Urinary bladder (tissue), 4 donors: ENCODE measurements at regions not wholly inside any gene's neighbourhood (a gene's known extent, or its start where the extent isn't known, plus 50 kb on each side); places are given as distances from the start of the nearest gene placed in this dataset. TPM values are rescaled to one million over a fixed set of nuclear protein-coding genes. Genes with fewer than 3 reads are reported as not detected.

Source experiments
- DNase-seq: peaks from one replicate; pipeline ENCODE4 v3.0.0-alpha.2; 2015; ENCODE audit errors: extremely low spot score
- H3K27ac ChIP-seq: one replicate; pipeline ENCODE4 v1.5.1; 2013; ENCODE audit warnings: low read depth, mild to moderate bottlenecking, moderate library complexity
- H3K36me3 ChIP-seq: one replicate; pipeline ENCODE4 v1.6.1; 2013; ENCODE audit warnings: mild to moderate bottlenecking, moderate library complexity; ENCODE audit not compliant: insufficient read depth
- H3K4me1 ChIP-seq: one replicate; pipeline ENCODE4 v1.6.1; 2013; ENCODE audit warnings: mild to moderate bottlenecking, moderate library complexity; ENCODE audit not compliant: insufficient read depth
- H3K4me3 ChIP-seq: one replicate; pipeline ENCODE4 v1.5.1; 2013; ENCODE audit warnings: low read depth, low read length
- WGBS: extraction: QIAGEN DNeasy Blood & Tissue Kit; methylation state at CpG from one replicate; pipeline ENCODE4 v1.1.7; 2013; 5-methylcytosine and 5-hydroxymethylcytosine counted together
- small RNA-seq: library from RNA; depleted of rRNA; stranded (forward); fragments of <200 nt; gene quantifications from one replicate; pipeline ENCODE3, GENCODE V24; 2014
- donor health status: healthy with polysubstance abuse.
- donor health status: healthy.

DNA sequence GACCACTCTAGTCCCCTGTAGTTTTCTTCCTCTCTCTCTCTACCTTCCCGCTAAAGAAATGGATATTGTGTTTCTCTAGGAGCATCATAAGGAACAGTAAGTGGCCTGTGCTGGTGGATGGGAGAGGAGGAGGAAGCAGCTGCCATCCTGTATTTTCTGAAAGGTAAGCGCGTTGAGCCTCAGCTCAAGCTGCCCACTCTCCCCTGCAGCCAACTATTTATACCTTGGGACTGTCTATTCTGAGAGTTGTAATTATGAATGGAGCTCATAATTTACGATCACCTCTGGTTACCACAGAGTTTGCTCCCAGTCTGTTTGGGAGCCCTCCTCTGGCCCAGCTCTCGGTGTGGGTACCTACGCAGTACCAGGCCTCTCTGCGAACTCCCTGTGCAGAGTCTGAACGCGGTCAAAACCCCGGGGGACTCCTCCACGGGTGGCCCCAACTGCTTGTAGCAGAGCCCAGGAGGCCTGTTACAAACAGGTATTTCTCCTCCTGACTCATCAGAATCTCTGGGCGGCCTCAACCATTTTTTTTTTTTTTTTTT, 285.4 kb downstream of the SMOC2 start:
- WGBS = 95% methylated on average over 12 of the region's 12 CpGs
- H3K4me3 ChIP-seq = no peak overlapping the region
- DNase-seq = no peak
- no peaks in the 10 kb centered on the region for H3K4me1 ChIP-seq
- H3K27ac ChIP-seq = no peak overlapping the region
- no peaks in the 10 kb centered on the region for H3K36me3 ChIP-seq

DNA sequence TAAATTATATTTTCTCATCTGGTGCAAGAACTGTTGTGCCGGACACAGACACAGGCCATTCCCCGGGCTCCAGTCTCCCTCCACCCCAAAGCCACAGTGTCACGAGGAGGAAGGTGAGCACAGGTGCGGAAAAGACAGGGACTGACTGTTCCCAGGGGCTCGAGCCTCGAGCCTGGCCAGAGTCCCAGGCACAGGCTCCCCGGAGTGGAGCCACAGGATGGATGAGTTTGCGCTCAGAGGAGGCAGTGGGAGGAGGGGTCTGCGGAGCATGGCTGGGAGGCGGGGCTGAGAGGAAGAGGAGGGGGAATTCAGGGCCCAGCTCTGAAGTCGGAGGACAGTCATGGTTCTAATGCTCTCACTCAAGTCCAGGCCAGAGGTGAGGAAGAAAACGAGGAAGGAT, 284.8 kb downstream of the SMOC2 start:
- H3K4me3 ChIP-seq = no peak overlapping the region
- no peak for DNase-seq
- H3K27ac ChIP-seq = no peak overlapping the region
- H3K4me1 ChIP-seq = no peaks in the 10 kb centered on the region
- H3K36me3 ChIP-seq = no peaks in the 10 kb centered on the region
- 71% methylated on average over 12 of the region's 12 CpGs for WGBS

DNA sequence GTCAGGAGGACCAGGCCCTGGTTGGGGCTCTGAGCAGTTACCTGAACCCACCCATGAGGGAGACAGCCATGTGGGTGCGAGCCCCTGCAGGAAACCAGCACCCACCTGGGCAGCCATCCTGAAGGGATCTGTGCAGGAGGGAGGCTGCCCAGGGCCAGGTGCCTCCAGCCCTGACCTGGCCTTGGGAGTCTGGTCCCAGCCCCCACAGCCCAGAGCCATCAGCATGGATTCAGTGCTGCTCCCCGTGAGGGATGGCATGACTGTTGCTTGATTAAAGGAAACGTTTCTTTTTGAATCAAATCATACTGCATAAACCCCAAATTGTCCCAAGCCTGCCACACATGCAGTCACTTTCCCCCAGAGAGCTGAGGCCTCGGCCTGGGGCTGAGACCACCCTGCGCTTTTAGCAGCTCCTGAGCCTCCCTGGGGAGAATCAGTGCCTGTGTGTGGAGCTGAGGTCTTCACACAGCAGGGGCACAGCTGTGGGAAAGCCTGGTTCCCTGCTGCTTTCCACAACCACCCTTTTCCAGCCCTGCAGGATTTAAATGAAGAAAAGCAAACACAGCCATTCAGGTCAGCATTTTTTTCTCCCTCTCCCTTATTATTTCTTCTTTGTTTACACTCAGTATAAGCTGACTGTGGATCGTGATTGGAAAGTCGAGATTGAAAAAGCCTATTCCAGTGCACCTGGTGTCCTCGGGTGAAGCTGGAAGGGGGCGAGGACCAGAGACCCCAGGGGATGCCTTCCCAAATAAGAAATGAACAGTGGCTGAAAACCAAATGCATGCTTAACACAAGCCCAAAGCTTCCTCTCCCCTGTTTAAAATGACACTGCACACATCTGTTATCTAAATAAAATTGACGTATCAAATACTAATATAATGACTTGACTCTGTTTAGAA, 283.9 kb downstream of the SMOC2 start:
- no peak overlapping the region for H3K4me3 ChIP-seq
- no peaks in the 10 kb centered on the region for H3K36me3 ChIP-seq
- WGBS = 78% methylated on average over 10 of the region's 10 CpGs
- DNase-seq = no peak
- no peaks in the 10 kb centered on the region for H3K4me1 ChIP-seq
- H3K27ac ChIP-seq = no peak overlapping the region

DNA sequence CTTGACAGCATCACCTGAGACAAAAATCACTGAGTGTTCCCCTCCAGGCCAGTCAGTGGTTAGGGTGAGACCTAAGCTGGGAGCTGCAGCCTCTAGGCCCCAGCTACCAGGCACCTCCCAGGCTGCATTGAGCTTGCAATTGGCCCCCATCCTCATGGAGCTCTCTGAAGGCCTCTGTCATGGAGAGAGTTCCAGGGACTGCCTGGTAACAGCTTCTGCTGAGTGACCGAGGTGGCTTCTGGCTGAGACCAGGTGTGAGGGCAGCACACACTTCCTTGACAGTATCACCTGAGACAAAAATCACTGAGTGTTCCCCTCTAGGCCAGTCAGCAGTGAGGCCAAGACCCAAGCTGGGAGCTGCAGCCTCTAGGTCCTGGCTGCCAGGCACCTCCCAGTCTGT, 283.0 kb downstream of the SMOC2 start:
- H3K4me3 ChIP-seq = no peak overlapping the region
- H3K36me3 ChIP-seq = no peaks in the 10 kb centered on the region
- 100% methylated on average over 1 of the region's 1 CpG for WGBS
- no peak overlapping the region for H3K27ac ChIP-seq
- no peaks in the 10 kb centered on the region for H3K4me1 ChIP-seq
- no peak for DNase-seq

DNA sequence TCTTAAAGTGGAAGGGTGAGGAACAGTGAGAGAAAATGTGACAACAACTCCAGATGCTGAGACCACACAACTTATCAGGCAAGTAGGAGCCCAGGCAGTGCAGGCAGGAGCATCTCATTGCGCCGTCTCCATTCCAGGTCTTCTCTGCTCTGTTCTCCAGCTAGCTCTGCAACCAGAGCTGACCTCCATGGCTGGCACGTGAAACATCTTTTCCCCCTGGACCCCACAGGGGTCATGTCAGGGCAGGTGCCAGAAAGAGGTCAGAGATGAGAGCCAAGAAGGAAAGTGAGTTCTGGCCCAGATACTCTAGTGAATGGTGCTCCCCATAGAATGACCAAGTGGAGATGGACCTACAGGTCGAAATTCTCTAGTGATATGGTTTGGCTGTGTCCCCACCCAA, 281.4 kb downstream of the SMOC2 start:
- Histone ChIP-seq H3K4me3 (no peak overlapping the region), H3K4me1 (no peaks in the 10 kb centered on the region), H3K36me3 (no peaks in the 10 kb centered on the region), H3K27ac (no peak overlapping the region)
- WGBS = 89% methylated on average over 4 of the region's 4 CpGs
- no peak for DNase-seq

DNA sequence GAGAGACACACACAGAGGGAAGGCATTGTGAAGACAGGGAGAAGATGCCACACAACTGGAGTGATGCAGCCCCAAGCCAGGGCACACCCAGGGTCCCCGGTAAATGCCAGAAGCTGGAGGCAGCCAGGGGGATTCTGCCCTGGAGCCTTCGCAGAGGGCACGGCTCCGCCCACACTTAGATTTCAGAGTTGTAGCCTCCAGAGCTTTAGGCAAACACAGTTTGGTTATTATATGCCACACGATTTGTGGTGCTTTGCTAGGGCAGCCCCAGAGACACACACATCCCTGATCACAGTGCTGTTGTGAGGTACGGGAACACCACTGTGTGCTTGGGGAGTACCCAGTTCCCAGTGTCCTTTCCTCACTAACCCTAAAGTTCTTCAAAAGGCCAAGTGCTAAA, 280.6 kb downstream of the SMOC2 start:
- no peak for DNase-seq
- Histone ChIP-seq H3K27ac (no peak overlapping the region), H3K36me3 (no peaks in the 10 kb centered on the region), H3K4me3 (no peak overlapping the region), H3K4me1 (no peaks in the 10 kb centered on the region)
- WGBS = 76% methylated on average over 6 of the region's 6 CpGs

DNA sequence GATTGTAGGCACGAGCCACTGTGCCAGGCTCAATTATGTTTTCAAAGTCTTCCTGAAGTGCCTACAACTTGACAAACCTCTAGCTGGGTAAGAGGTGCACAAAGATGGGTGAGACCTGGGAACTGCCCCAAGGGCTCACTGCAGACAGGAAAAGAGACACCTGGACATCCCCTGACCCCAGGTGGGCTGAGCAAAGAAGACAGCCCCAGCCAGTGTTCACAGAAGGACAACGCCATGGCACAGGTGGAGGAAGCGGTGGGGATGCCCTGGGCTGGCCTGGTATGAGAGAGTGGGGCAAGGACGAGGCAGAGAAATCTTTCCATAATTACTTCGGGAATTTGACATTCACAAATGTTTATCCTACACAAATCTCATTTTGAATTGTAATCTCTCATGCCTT, 278.9 kb downstream of the SMOC2 start:
- H3K4me3 ChIP-seq = no peak overlapping the region
- DNase-seq = no peak
- H3K27ac ChIP-seq = no peak overlapping the region
- WGBS = 90% methylated on average over 5 of the region's 5 CpGs
- no peaks in the 10 kb centered on the region for H3K36me3 ChIP-seq
- no peaks in the 10 kb centered on the region for H3K4me1 ChIP-seq

DNA sequence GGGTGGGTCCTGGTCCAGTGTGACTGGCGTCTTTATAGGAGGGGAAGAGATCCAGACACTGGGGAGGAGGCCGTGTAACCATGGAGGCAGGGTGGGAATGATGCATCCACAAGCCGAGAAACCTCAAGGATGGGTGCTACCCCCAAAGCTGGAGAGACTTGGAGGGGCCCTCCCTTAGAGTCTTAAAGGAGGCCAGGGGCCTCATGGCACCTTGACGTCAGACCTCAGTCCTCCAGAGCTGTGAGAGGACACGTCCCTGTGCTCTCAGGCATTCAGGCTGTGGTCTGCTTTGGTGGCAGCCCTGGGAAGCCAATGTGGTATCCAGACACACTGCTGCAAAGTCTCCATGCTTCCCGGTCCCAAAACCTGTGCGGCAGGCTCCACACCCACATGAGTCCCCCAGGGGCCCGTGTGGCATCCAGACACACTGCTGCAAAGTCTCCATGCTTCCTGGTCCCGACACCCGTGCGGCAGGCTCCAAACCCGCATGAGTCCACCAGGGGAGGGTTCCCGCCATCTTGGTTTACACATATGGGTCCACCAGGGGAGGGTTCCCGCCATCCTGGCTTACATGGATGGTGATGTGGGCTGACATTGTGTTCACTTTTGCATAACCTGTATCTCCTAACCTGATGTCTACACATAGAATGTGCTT, 278.0 kb downstream of the SMOC2 start:
- H3K4me1 ChIP-seq = no peaks in the 10 kb centered on the region

More for the DNA sequence above, 278.0 kb downstream of the SMOC2 start:
- WGBS = 94% methylated on average over 14 of the region's 14 CpGs
- no peak overlapping the region for H3K27ac ChIP-seq
- no peak for DNase-seq
- no peak overlapping the region for H3K4me3 ChIP-seq
- no peaks in the 10 kb centered on the region for H3K36me3 ChIP-seq

Small RNA genes in the stretch of these regions (small RNA-seq; reads per million reads assigned to genes)
- gene AL513210.1 = not detected
